AG04449 (cell line): ENCODE measurements at regions not wholly inside any gene's neighbourhood (a gene's known extent, or its start where the extent isn't known, plus 50 kb on each side); places are given as distances from the start of the nearest gene placed in this dataset.
"Not testable (repeated sequence)": the region's sequence is repeated elsewhere in the genome, so short reads cannot be mapped to it uniquely, and the experiment has no call there.

Experiments
- CTCF ChIA-PET: fragments of 350-600 bp; formaldehyde crosslinking; extraction: SDS; loops from one replicate; lab custom pipeline; 2021; ENCODE audit warnings: antibody characterized with exemption; lab: Yijun Ruan, JAX
- POLR2A ChIA-PET: fragments of 400-600, 350-600 bp; formaldehyde crosslinking; extraction: SDS; loops from one replicate; lab custom pipeline; 2020; ENCODE audit warnings: antibody characterized with exemption, inconsistent platforms; lab: Yijun Ruan, JAX
- DNase-seq: peaks from one replicate; pipeline ENCODE4 v3.0.0-alpha.2; 2010; ENCODE audit warnings: low read depth, low spot score
- H3K4me3 ChIP-seq: 2 replicates; pipeline ENCODE4 v1.5.1; 2011; ENCODE audit warnings: low read depth, mild to moderate bottlenecking, control low read depth, low read length
- CTCF ChIP-seq: IDR thresholded peaks from one replicate; pipeline ENCODE4 v1.5.1; 2011; ENCODE audit warnings: mild to moderate bottlenecking, moderate library complexity, low read length, control low read depth, inconsistent platforms; ENCODE audit not compliant: insufficient read depth; ENCODE audit errors: missing control alignments

- POLR2A ChIA-PET, result no interaction called here
- TF ChIP-seq CTCF, result no peak
- DNase-seq, result no peak
- CTCF ChIA-PET, result interaction anchor here (0.7 kb wide), 1 partner anchor 56 kb away, joined by 3 read pairs; no protein-coding TSS in a partner anchor
- H3K4me3 ChIP-seq, result no peak overlapping the region
Measured at GRCh38 chr13:50493683-50494082, 349.8 kb downstream of the DLEU7 start.

- no peak for DNase-seq
- ChIA-PET CTCF (interaction anchor here (0.7 kb wide), 1 partner anchor 55 kb away, joined by 3 read pairs; no protein-coding TSS in a partner anchor), POLR2A (no interaction called here)
- TF ChIP-seq CTCF, result no peak
- H3K4me3 ChIP-seq, result no peak overlapping the region
Measured at GRCh38 chr13:50494138-50494537, 349.4 kb downstream of the DLEU7 start.

- DNase-seq, POLR2A ChIA-PET, H3K4me3 ChIP-seq, CTCF ChIA-PET: not testable (repeated sequence)
Measured at GRCh38 chr13:50503212-50503611, 340.3 kb downstream of the DLEU7 start.

- DNase-seq, result no peak
- CTCF ChIA-PET, result no interaction called here
- H3K4me3 ChIP-seq, result no peak overlapping the region
- no peak for TF ChIP-seq CTCF
- POLR2A ChIA-PET, result no interaction called here
Measured at GRCh38 chr13:50509167-50509566, 334.3 kb downstream of the DLEU7 start.

- POLR2A ChIA-PET, result no interaction called here
- no peak overlapping the region for H3K4me3 ChIP-seq
- no peak for TF ChIP-seq CTCF
- DNase-seq, result no peak
- CTCF ChIA-PET, result no interaction called here
Measured at GRCh38 chr13:50509771-50510441, 333.6 kb downstream of the DLEU7 start.

- DNase-seq, H3K4me3 ChIP-seq, POLR2A ChIA-PET, CTCF ChIA-PET: not testable (repeated sequence)
Measured at GRCh38 chr13:50510885-50511545, 332.5 kb downstream of the DLEU7 start.

- POLR2A ChIA-PET, result interaction anchor here (0.7 kb wide), 1 partner anchor 515 kb away, joined by 3 read pairs; the partner anchor contains the start of gene TRIM13
Measured at GRCh38 chr13:50511877-50512341, 331.6 kb downstream of the DLEU7 start.

More at GRCh38 chr13:50511877-50512341, 331.6 kb downstream of the DLEU7 start:
- no peak for TF ChIP-seq CTCF
- no peak overlapping the region for H3K4me3 ChIP-seq
- no peak for DNase-seq
- CTCF ChIA-PET, result interaction anchor here (1.4 to 2.0 kb wide), 2 partner anchors 10 to 426 kb away, joined by 4 to 6 read pairs; no protein-coding TSS in a partner anchor
